ENCODE measurements at regions not wholly inside any gene's neighbourhood (a gene's known extent, or its start where the extent isn't known, plus 50 kb on each side); places are given as distances from the start of the nearest gene placed in this dataset.
A peak's percentile ranks its signal among the peaks of the same experiment; 100 is the strongest.
"Not testable (repeated sequence)": the region's sequence is repeated elsewhere in the genome, so short reads cannot be mapped to it uniquely, and the experiment has no call there.

GRCh38 chr19:29062475-29063435 lies 150.2 kb downstream of the UQCRFS1 start:
- no peak for DNase-seq
- intact Hi-C loops (cut with DNase I) = no loop called here

- intact Hi-C loops (cut with DNase I) = no loop called here
- no peak for DNase-seq
Observed at GRCh38 chr19:29060813-29061364, 152.1 kb downstream of the UQCRFS1 start.

GRCh38 chr19:29056535-29056934 lies 156.4 kb downstream of the UQCRFS1 start:
- intact Hi-C loops (cut with DNase I) = no loop called here
- DNase-seq = no peak

- intact Hi-C loops (cut with DNase I) = no loop called here
- no peak for DNase-seq
Observed at GRCh38 chr19:29054886-29055675, 157.9 kb downstream of the UQCRFS1 start.

- peak in 1 of 10 donors; percentile 11 for DNase-seq
- intact Hi-C loops (cut with DNase I) = no loop called here
Observed at GRCh38 chr19:29048873-29049272, 164.1 kb downstream of the UQCRFS1 start.

GRCh38 chr19:29045679-29046254 lies 167.2 kb downstream of the UQCRFS1 start:
- peak in 1 of 10 donors; percentile 71 for DNase-seq
- intact Hi-C loops (cut with DNase I) = no loop called here

GRCh38 chr19:29044037-29044436 lies 168.9 kb downstream of the UQCRFS1 start:
- DNase-seq = peak in 1 of 10 donors; percentile 52
- intact Hi-C loops (cut with DNase I) = no loop called here

- intact Hi-C loops (cut with DNase I) = no loop called here
Observed at GRCh38 chr19:29042450-29042849, 170.5 kb downstream of the UQCRFS1 start.

GRCh38 chr19:29040951-29041350 lies 172.0 kb downstream of the UQCRFS1 start:
- no peak for DNase-seq
- intact Hi-C loops (cut with DNase I) = no loop called here

More at GRCh38 chr19:29042450-29042849, 170.5 kb downstream of the UQCRFS1 start:
- DNase-seq = peak in 2 of 10 donors; percentile 6 to 41

- intact Hi-C loops (cut with DNase I) = no loop called here
- DNase-seq = peak in 2 of 10 donors; percentile 15 to 22
Observed at GRCh38 chr19:29040292-29040691, 172.7 kb downstream of the UQCRFS1 start.

GRCh38 chr19:29039036-29039435 lies 173.9 kb downstream of the UQCRFS1 start:
- DNase-seq; intact Hi-C loops (cut with DNase I): not testable (repeated sequence)

GRCh38 chr19:29031216-29031615 lies 181.7 kb downstream of the UQCRFS1 start:
- intact Hi-C loops (cut with DNase I) = no loop called here
- no peak for DNase-seq

- intact Hi-C loops (cut with DNase I) = no loop called here
- no peak for DNase-seq
Observed at GRCh38 chr19:29029268-29029958, 183.5 kb downstream of the UQCRFS1 start.

- intact Hi-C loops (cut with DNase I) = no loop called here
- DNase-seq = no peak
Observed at GRCh38 chr19:29022599-29022998, 190.4 kb downstream of the UQCRFS1 start.

- no peak for DNase-seq
- intact Hi-C loops (cut with DNase I) = no loop called here
Observed at GRCh38 chr19:29022165-29022564, 190.8 kb downstream of the UQCRFS1 start.

GRCh38 chr19:29021232-29021916 lies 191.6 kb downstream of the UQCRFS1 start:
- intact Hi-C loops (cut with DNase I) = no loop called here
- no peak for DNase-seq

GRCh38 chr19:29019403-29019802 lies 193.5 kb downstream of the UQCRFS1 start:
- intact Hi-C loops (cut with DNase I) = no loop called here

GRCh38 chr19:29018542-29018941 lies 194.4 kb downstream of the UQCRFS1 start:
- intact Hi-C loops (cut with DNase I) = no loop called here
- no peak for DNase-seq

More at GRCh38 chr19:29019403-29019802, 193.5 kb downstream of the UQCRFS1 start:
- no peak for DNase-seq

GRCh38 chr19:29017788-29018187 lies 195.2 kb downstream of the UQCRFS1 start:
- intact Hi-C loops (cut with DNase I) = no loop called here
- DNase-seq = no peak
